ENCODE measurements at regions not wholly inside any gene's neighbourhood (a gene's known extent, or its start where the extent isn't known, plus 50 kb on each side); places are given as distances from the start of the nearest gene placed in this dataset.

GRCh38 chr18:42675810-42676209 is 439.7 kb downstream of the RIT2 start:
- TF ChIP-seq CTCF (IDR thresholded peaks at IDR 0.05; ENCODE audit: low read depth, low read length): no peak
- H3K9me3 ChIP-seq: no peaks in the 10 kb centered on the region
- no peaks in the 10 kb centered on the region for H3K36me3 ChIP-seq
- H3K27me3 ChIP-seq: no peaks in the 10 kb centered on the region
- no peaks in the 10 kb centered on the region for H3K4me1 ChIP-seq
- no peak overlapping the region for H3K4me3 ChIP-seq (ENCODE audit: low read depth, low read length)
- DNase-seq: no peak

GRCh38 chr18:42683094-42683493 is 432.4 kb downstream of the RIT2 start:
- Histone ChIP-seq H3K4me3 (ENCODE audit: low read depth, low read length) (no peak overlapping the region), H3K4me1 (no peaks in the 10 kb centered on the region), H3K36me3 (no peaks in the 10 kb centered on the region), H3K9me3 (no peaks in the 10 kb centered on the region), H3K27me3 (no peaks in the 10 kb centered on the region)
- DNase-seq: no peak
- no peak for TF ChIP-seq CTCF (IDR thresholded peaks at IDR 0.05; ENCODE audit: low read depth, low read length)

GRCh38 chr18:42689310-42689709 is 426.2 kb downstream of the RIT2 start:
- Histone ChIP-seq H3K9me3 (no peaks in the 10 kb centered on the region), H3K4me3 (ENCODE audit: low read depth, low read length) (no peak overlapping the region), H3K36me3 (no peaks in the 10 kb centered on the region), H3K27me3 (no peaks in the 10 kb centered on the region), H3K4me1 (no peaks in the 10 kb centered on the region)
- no peak for TF ChIP-seq CTCF (IDR thresholded peaks at IDR 0.05; ENCODE audit: low read depth, low read length)
- DNase-seq: no peak

Data from BE2C (cell line).